Gastrocnemius medialis (tissue), 4 donors: ENCODE measurements at regions not wholly inside any gene's neighbourhood (a gene's known extent, or its start where the extent isn't known, plus 50 kb on each side); places are given as distances from the start of the nearest gene placed in this dataset.

Experiments used
- POLR2A ChIP-seq, 2 donors: fragments of 450-650 bp; IDR thresholded peaks; one replicate each; pipeline ENCODE4 v1.6.1; 2017; ENCODE audit warnings: antibody characterized with exemption in 2 of 2, mild to moderate bottlenecking in 2 of 2, moderate library complexity in 2 of 2
- TF ChIP-seq, protein P1 (sequence below), 5 experiments: fragments of 450-650 bp in 3 of 5; fragments of 200-600 bp in 2 of 5; sonication (generic) in 2 of 5; IDR thresholded peaks in 4 of 5; conservative IDR thresholded peaks in 1 of 5; 1 replicate in 4 of 5; 2 replicates in 1 of 5; pipeline ENCODE4 v1.5.1; 2016 to 2019; ENCODE audit warnings: antibody characterized with exemption in 5 of 5, mild to moderate bottlenecking in 3 of 5, moderate library complexity in 3 of 5

DNA sequence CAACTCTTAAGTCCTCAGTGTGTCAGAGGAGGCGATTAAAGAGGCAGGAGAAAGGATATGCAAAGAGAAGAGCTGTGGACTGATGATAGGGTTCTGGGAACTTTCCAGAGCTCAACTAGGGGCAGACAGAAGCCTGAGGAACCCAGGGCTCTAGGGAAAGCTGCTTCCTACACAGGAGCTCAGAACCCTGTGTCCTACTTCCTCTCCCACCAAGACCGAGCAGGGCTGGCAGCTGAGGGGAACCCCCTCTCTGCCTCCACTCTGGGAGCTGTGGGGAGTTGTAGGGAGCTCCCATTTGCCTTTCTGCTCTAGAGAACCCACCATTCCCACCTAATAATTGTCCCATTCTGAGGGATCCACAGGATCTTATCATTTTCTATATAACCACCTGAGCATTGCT lies 674.3 kb downstream of the ACTL7B start:
- TF ChIP-seq POLR2A (IDR thresholded peaks at IDR 0.05), result no peak
- TF ChIP-seq, protein P1, sequence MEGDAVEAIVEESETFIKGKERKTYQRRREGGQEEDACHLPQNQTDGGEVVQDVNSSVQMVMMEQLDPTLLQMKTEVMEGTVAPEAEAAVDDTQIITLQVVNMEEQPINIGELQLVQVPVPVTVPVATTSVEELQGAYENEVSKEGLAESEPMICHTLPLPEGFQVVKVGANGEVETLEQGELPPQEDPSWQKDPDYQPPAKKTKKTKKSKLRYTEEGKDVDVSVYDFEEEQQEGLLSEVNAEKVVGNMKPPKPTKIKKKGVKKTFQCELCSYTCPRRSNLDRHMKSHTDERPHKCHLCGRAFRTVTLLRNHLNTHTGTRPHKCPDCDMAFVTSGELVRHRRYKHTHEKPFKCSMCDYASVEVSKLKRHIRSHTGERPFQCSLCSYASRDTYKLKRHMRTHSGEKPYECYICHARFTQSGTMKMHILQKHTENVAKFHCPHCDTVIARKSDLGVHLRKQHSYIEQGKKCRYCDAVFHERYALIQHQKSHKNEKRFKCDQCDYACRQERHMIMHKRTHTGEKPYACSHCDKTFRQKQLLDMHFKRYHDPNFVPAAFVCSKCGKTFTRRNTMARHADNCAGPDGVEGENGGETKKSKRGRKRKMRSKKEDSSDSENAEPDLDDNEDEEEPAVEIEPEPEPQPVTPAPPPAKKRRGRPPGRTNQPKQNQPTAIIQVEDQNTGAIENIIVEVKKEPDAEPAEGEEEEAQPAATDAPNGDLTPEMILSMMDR (IDR thresholded peaks at IDR 0.05 in 4 of 5, conservative IDR thresholded peaks at IDR 0.05 in 1 of 5), result no peak
